Frontal cortex (tissue), 3 donors: ENCODE measurements at regions not wholly inside any gene's neighbourhood (a gene's known extent, or its start where the extent isn't known, plus 50 kb on each side); places are given as distances from the start of the nearest gene placed in this dataset.

Source experiments
- DNase-seq, 2 donors: peaks; one replicate each; pipeline ENCODE4 v3.0.0; 2012; ENCODE audit warnings: low spot score in 2 of 2
- FAIRE-seq: peaks from 2 replicates; lab custom pipeline; 2012; peaks lifted over from hg19 to GRCh38; lab: Jason Lieb, UNC
- donor health status: control.
- donor health status: control.
- donor health status: control.

GRCh38 chr20:7437311-7437710 lies 502.9 kb downstream of the HAO1 start:
- DNase-seq (no peak), FAIRE-seq (no peak)

GRCh38 chr20:7449269-7449668 lies 491.0 kb downstream of the HAO1 start:
- no peak for DNase-seq
- no peak for FAIRE-seq

GRCh38 chr20:7452890-7453289 lies 487.4 kb downstream of the HAO1 start:
- no peak for DNase-seq
- FAIRE-seq, result no peak

- no peak for DNase-seq
- no peak for FAIRE-seq
Observed at GRCh38 chr20:7454047-7454446, 486.2 kb downstream of the HAO1 start.

GRCh38 chr20:7458459-7458858 lies 481.8 kb downstream of the HAO1 start:
- DNase-seq (no peak), FAIRE-seq (no peak)

GRCh38 chr20:7459083-7459482 lies 481.2 kb downstream of the HAO1 start:
- FAIRE-seq (no peak), DNase-seq (no peak)

GRCh38 chr20:7463290-7463689 lies 477.0 kb downstream of the HAO1 start:
- FAIRE-seq, result no peak
- DNase-seq, result no peak

GRCh38 chr20:7470912-7471311 lies 469.3 kb downstream of the HAO1 start:
- FAIRE-seq, result no peak
- no peak for DNase-seq

GRCh38 chr20:7490288-7490687 lies 450.0 kb downstream of the HAO1 start:
- FAIRE-seq (no peak), DNase-seq (no peak)

- no peak for DNase-seq
- FAIRE-seq, result no peak
Observed at GRCh38 chr20:7492257-7492656, 448.0 kb downstream of the HAO1 start.

- FAIRE-seq (no peak), DNase-seq (no peak)
Observed at GRCh38 chr20:7493311-7493710, 446.9 kb downstream of the HAO1 start.

- DNase-seq (no peak), FAIRE-seq (no peak)
Observed at GRCh38 chr20:7496394-7496991, 443.8 kb downstream of the HAO1 start.

GRCh38 chr20:7497985-7498384 lies 442.3 kb downstream of the HAO1 start:
- FAIRE-seq (no peak), DNase-seq (no peak)

GRCh38 chr20:7499201-7499600 lies 441.1 kb downstream of the HAO1 start:
- no peak for FAIRE-seq
- DNase-seq, result no peak

GRCh38 chr20:7500231-7500663 lies 440.0 kb downstream of the HAO1 start:
- no peak for DNase-seq
- no peak for FAIRE-seq

- DNase-seq (no peak), FAIRE-seq (no peak)
Observed at GRCh38 chr20:7503501-7503900, 436.8 kb downstream of the HAO1 start.

GRCh38 chr20:7505152-7505834 lies 435.0 kb downstream of the HAO1 start:
- FAIRE-seq (no peak), DNase-seq (no peak)

GRCh38 chr20:7505835-7506221 lies 434.4 kb downstream of the HAO1 start:
- DNase-seq, result no peak
- no peak for FAIRE-seq

- no peak for FAIRE-seq
- no peak for DNase-seq
Observed at GRCh38 chr20:7516621-7517111, 423.6 kb downstream of the HAO1 start.

- DNase-seq (no peak), FAIRE-seq (no peak)
Observed at GRCh38 chr20:7520361-7520760, 419.9 kb downstream of the HAO1 start.

- DNase-seq (no peak), FAIRE-seq (no peak)
Observed at GRCh38 chr20:7523288-7523687, 417.0 kb downstream of the HAO1 start.

- FAIRE-seq, result no peak
Observed at GRCh38 chr20:7540018-7540417, 400.2 kb downstream of the HAO1 start.

More at GRCh38 chr20:7540018-7540417, 400.2 kb downstream of the HAO1 start:
- no peak for DNase-seq
